ENCODE measurements at regions not wholly inside any gene's neighbourhood (a gene's known extent, or its start where the extent isn't known, plus 50 kb on each side); places are given as distances from the start of the nearest gene placed in this dataset.

- TF ChIP-seq, protein P1, sequence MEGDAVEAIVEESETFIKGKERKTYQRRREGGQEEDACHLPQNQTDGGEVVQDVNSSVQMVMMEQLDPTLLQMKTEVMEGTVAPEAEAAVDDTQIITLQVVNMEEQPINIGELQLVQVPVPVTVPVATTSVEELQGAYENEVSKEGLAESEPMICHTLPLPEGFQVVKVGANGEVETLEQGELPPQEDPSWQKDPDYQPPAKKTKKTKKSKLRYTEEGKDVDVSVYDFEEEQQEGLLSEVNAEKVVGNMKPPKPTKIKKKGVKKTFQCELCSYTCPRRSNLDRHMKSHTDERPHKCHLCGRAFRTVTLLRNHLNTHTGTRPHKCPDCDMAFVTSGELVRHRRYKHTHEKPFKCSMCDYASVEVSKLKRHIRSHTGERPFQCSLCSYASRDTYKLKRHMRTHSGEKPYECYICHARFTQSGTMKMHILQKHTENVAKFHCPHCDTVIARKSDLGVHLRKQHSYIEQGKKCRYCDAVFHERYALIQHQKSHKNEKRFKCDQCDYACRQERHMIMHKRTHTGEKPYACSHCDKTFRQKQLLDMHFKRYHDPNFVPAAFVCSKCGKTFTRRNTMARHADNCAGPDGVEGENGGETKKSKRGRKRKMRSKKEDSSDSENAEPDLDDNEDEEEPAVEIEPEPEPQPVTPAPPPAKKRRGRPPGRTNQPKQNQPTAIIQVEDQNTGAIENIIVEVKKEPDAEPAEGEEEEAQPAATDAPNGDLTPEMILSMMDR (conservative IDR thresholded peaks at IDR 0.05; ENCODE audit: low read depth, low read length) = no peak
- TF ChIP-seq EZH2 (IDR thresholded peaks at IDR 0.05; ENCODE audit: low read length, unreplicated experiment) = no peak
Measured at GRCh38 chr12:5260591-5261086, 171.3 kb upstream of the NTF3 start.
